AG09319 (cell line): ENCODE measurements at regions not wholly inside any gene's neighbourhood (a gene's known extent, or its start where the extent isn't known, plus 50 kb on each side); places are given as distances from the start of the nearest gene placed in this dataset.

Experiments
- DNase-seq: peaks from one replicate; pipeline ENCODE4 v3.0.0-alpha.2; 2010; ENCODE audit warnings: low read depth; ENCODE audit errors: extremely low read depth
- TF ChIP-seq, protein P1 (sequence below): IDR thresholded peaks from 2 replicates; pipeline ENCODE4 v1.5.1; 2011; ENCODE audit warnings: low read depth, mild to moderate bottlenecking, inconsistent platforms, low read length, moderate library complexity

DNA sequence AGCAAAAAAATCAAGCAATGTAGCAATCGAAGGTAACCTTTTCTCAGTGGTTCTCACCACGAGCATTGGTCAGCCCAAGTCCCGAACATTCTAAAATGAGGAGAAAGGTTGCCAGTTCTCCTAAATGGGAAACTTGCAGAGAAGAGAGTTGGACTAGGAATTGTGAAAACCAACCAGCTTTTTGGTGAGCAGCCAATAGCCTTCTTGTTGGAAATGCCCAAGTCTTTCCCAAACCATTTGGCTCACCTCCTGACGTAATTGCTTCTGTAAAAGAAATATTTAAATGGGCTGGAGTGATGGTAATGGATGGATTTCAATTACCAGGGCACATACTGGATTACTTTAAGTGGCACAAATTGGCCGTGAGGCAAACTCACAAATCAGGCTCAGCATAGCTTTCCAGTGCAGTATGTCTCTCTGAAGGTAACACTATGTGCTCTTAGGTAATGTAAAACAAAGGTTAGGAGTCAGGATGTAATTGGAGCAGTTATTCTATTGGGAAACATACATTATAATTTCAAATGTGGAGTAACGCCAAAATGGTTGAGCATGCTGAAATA lies 423.2 kb downstream of the KLF5 start:
- TF ChIP-seq, protein P1, sequence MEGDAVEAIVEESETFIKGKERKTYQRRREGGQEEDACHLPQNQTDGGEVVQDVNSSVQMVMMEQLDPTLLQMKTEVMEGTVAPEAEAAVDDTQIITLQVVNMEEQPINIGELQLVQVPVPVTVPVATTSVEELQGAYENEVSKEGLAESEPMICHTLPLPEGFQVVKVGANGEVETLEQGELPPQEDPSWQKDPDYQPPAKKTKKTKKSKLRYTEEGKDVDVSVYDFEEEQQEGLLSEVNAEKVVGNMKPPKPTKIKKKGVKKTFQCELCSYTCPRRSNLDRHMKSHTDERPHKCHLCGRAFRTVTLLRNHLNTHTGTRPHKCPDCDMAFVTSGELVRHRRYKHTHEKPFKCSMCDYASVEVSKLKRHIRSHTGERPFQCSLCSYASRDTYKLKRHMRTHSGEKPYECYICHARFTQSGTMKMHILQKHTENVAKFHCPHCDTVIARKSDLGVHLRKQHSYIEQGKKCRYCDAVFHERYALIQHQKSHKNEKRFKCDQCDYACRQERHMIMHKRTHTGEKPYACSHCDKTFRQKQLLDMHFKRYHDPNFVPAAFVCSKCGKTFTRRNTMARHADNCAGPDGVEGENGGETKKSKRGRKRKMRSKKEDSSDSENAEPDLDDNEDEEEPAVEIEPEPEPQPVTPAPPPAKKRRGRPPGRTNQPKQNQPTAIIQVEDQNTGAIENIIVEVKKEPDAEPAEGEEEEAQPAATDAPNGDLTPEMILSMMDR, result no peak
- DNase-seq, result no peak

DNA sequence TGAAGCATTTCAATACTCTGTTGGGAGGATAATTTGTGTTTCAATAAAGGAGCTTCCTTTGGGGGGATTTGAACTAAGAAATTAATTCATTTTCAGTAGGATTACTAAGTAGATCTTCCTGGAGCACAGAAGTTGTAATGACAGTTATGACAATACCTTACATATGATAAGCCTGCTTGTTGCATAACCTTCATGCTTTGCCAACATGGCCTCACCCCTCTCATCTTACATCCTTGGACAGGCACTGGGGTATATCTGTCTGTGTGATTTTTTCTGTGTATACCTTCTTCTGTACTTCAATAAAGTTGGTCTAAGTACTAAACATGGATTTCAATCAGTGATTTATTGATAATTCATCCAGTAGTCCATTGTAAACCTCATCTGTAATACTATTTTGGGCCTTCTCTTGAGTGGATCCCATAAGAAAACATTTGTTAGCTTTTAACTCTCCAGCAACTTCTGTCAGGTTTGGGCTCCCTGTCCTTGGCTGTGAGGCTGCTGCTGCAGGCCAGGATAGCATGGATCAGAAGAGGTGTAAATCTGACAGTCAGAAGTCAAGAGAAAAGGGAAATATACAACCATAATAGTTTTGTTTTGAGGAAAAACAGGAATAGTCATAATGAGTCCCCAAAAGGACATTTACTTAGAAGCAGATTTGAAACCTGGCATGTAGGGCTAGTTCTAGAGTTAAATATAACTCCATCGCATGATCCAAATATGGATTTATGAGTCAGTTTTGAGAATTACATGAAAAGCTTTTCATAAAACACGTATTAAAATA lies 422.2 kb downstream of the KLF5 start:
- TF ChIP-seq, protein P1, result no peak
- no peak for DNase-seq

DNA sequence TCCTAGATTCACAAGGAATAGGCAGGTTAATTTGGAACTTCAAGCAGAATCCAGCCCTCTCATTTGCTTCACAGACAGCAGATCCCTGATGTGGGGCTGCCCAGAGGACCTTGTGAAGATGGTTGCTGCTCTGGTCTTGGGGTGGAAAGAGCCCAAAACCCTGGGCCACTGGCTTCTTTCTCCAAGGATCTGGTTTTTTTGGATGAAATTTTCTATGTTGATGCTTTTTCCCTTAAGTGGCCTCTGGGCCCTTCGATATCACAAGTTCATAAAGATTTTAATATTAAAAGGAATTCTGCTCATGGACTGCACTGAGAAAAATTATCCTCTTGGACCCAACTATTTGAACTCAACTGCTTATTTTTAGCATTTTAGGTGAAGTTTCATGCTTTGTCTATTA lies 421.1 kb downstream of the KLF5 start:
- no peak for DNase-seq
- TF ChIP-seq, protein P1, result no peak

DNA sequence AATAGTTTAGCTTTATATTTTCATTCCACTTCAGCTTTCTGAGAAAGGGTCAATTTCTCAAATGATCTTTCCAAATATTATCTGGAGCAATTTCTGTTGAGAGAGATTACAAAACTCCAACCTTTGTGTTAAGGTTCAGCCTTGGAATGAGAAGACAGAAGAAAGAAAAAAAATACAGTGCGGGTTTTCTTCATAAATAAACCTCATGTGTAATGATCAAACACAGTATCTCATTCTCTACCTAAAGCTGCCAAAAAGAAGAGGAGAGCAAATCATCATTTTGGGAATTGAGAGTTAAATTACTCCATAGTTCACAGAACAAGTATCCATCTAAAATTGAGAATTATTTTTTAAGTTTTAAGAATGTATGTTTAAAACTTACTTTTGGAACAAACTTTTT lies 420.5 kb downstream of the KLF5 start:
- TF ChIP-seq, protein P1, result no peak
- no peak for DNase-seq

DNA sequence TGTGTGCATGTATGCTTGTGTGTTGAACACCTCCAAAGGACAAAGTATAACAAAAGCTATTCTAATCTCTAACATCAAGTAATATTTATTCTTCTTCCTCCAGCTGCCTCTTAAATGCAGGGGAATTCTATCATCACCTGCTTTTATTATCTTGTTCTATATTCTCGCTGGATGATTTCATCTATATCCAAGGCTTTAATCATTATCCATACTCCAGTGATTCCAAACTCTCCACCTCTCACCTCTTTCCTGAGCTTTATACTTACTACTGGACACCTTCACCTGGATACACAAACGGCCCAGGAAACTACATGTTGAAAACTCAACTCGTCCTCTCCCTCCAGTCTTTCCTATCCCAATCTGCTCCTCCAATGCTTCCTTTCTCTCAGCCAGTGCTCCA lies 418.6 kb downstream of the KLF5 start:
- TF ChIP-seq, protein P1, result no peak
- DNase-seq, result no peak

- TF ChIP-seq, protein P1, result no peak
- DNase-seq, result no peak
Measured at GRCh38 chr13:73473016-73473415, 414.2 kb downstream of the KLF5 start.

DNA sequence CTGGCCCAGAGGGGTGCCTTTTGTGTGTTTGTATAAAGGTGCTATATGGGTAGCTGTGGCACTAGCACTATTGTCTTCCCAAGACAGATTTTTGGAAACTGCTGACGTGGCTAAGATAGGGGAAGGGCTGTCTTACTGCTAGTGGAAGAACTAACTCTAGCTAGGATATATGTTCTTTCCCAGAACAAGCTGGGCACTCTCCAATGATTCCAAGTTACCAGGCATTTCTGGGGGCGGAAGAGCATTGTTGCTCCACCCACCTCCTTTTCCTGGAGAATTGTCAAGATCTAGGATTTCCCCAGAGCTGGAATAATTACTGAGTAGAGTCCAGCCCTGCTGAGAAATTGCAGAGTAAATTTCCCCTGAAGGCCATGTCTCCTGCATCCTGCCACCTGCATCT lies 408.3 kb downstream of the KLF5 start:
- TF ChIP-seq, protein P1, result no peak
- DNase-seq, result no peak
